Left cardiac atrium (tissue), 4 donors: ENCODE measurements at regions not wholly inside any gene's neighbourhood (a gene's known extent, or its start where the extent isn't known, plus 50 kb on each side); places are given as distances from the start of the nearest gene placed in this dataset.
A peak's percentile ranks its signal among the peaks of the same experiment; 100 is the strongest.
"Not testable (repeated sequence)": the region's sequence is repeated elsewhere in the genome, so short reads cannot be mapped to it uniquely, and the experiment has no call there.

Experiments used
- ATAC-seq, 2 donors: fragments of 200-7000 bp; cut with Tn5 transposase; one replicate each; pipeline ENCODE4 v1.9.1; 2020; ENCODE audit warnings: mild to moderate bottlenecking in 2 of 2, moderate library complexity in 2 of 2
- DNase-seq: peaks from one replicate; pipeline ENCODE4 v3.0.0-alpha.2; 2020
- intact Hi-C, 2 donors: fragments of 100-400 bp; cut with DNase I; formaldehyde crosslinking; loops; one replicate each; pipeline versions ENCODE4 v1.14.1 to v1.15.1; 2022 to 2023
- donor health status: DM: no; HTN: yes; CAD: no.
- donor health status: DM: no; HTN: yes; CAD: no; lungs with severe emphysema.
- donor health status: DM: yes; HTN: yes; CAD: no.
- donor health status: Dilated cardiomyopathy.

- intact Hi-C loops, result no loop called here
- DNase-seq (no peak), ATAC-seq (peak; percentile 82 to 96)
Observed at GRCh38 chr1:96865731-96866685, 144.4 kb downstream of the PTBP2 start.

- ATAC-seq (no peak), DNase-seq (no peak)
- intact Hi-C loops, result no loop called here
Observed at GRCh38 chr1:96872757-96873156, 151.2 kb downstream of the PTBP2 start.

- no peak for ATAC-seq
- DNase-seq, result no peak
- intact Hi-C loops, result no loop called here
Observed at GRCh38 chr1:96878640-96879039, 157.1 kb downstream of the PTBP2 start.

- ATAC-seq, result no peak
- intact Hi-C loops, result no loop called here
- no peak for DNase-seq
Observed at GRCh38 chr1:96880626-96881025, 159.0 kb downstream of the PTBP2 start.

GRCh38 chr1:96882096-96882495 is 160.5 kb downstream of the PTBP2 start:
- no peak for ATAC-seq
- intact Hi-C loops, result no loop called here
- no peak for DNase-seq

GRCh38 chr1:96886474-96886873 is 164.9 kb downstream of the PTBP2 start:
- DNase-seq (no peak), ATAC-seq (no peak)
- intact Hi-C loops, result no loop called here

- intact Hi-C loops, result no loop called here
- DNase-seq (no peak), ATAC-seq (no peak)
Observed at GRCh38 chr1:96887501-96887900, 165.9 kb downstream of the PTBP2 start.

GRCh38 chr1:96901783-96902363 is 180.3 kb downstream of the PTBP2 start:
- DNase-seq (no peak), ATAC-seq (no peak)
- intact Hi-C loops, result no loop called here

GRCh38 chr1:96912248-96912647 is 190.7 kb downstream of the PTBP2 start:
- no peak for ATAC-seq
- intact Hi-C loops, result no loop called here
- DNase-seq, result no peak

- ATAC-seq, intact Hi-C loops, DNase-seq: not testable (repeated sequence)
Observed at GRCh38 chr1:96915701-96916100, 194.1 kb downstream of the PTBP2 start.

GRCh38 chr1:96918406-96918805 is 196.8 kb downstream of the PTBP2 start:
- intact Hi-C loops, result no loop called here
- DNase-seq (no peak), ATAC-seq (peak in 1 of 2 donors; percentile 83)

GRCh38 chr1:96922181-96922580 is 200.6 kb downstream of the PTBP2 start:
- DNase-seq (no peak), ATAC-seq (no peak)
- intact Hi-C loops, result no loop called here

GRCh38 chr1:96923753-96924152 is 202.2 kb downstream of the PTBP2 start:
- no peak for DNase-seq
- no peak for ATAC-seq
- intact Hi-C loops, result no loop called here

- intact Hi-C loops, result no loop called here
- no peak for DNase-seq
Observed at GRCh38 chr1:96926176-96926575, 204.6 kb downstream of the PTBP2 start.

GRCh38 chr1:96927125-96927524 is 205.5 kb downstream of the PTBP2 start:
- intact Hi-C loops, result no loop called here
- no peak for ATAC-seq
- DNase-seq, result no peak

More at GRCh38 chr1:96926176-96926575, 204.6 kb downstream of the PTBP2 start:
- ATAC-seq, result no peak

GRCh38 chr1:96931136-96931535 is 209.6 kb downstream of the PTBP2 start:
- intact Hi-C loops, result no loop called here
- DNase-seq, result no peak
- no peak for ATAC-seq

- intact Hi-C loops, result no loop called here
- no peak for DNase-seq
- no peak for ATAC-seq
Observed at GRCh38 chr1:96934282-96934681, 212.7 kb downstream of the PTBP2 start.

- ATAC-seq (no peak), DNase-seq (no peak)
- intact Hi-C loops, result no loop called here
Observed at GRCh38 chr1:96944432-96945092, 223.0 kb downstream of the PTBP2 start.

- DNase-seq (no peak), ATAC-seq (peak in 1 of 2 donors; percentile 74)
- intact Hi-C loops, result no loop called here
Observed at GRCh38 chr1:96945509-96946084, 224.0 kb downstream of the PTBP2 start.
